ENCODE measurements at regions not wholly inside any gene's neighbourhood (a gene's known extent, or its start where the extent isn't known, plus 50 kb on each side); places are given as distances from the start of the nearest gene placed in this dataset.

- H3K4me3 ChIP-seq (ENCODE audit: low read length): no peak overlapping the region
- H3K27ac ChIP-seq (ENCODE audit: low read depth in 1 of 2, low read length in 2 of 2): no peak overlapping the region
- no peaks in the 10 kb centered on the region for H3K4me1 ChIP-seq (ENCODE audit: insufficient read depth, low read length)
- ATAC-seq (ENCODE audit: poor library complexity) (no peak), DNase-seq (no peak)
- no peaks in the 10 kb centered on the region for H3K36me3 ChIP-seq (ENCODE audit: insufficient read depth, low read length)
- no peak for TF ChIP-seq CTCF (IDR thresholded peaks at IDR 0.05)
- no peaks in the 10 kb centered on the region for H3K27me3 Mint-ChIP-seq
- H3K27ac Mint-ChIP-seq: no peak overlapping the region
- H3K27me3 ChIP-seq (ENCODE audit: control insufficient read depth in 1 of 2, insufficient read depth in 2 of 2, low read length in 2 of 2): no peaks in the 10 kb centered on the region
- H3K9me3 ChIP-seq (ENCODE audit: control insufficient read depth in 1 of 2, insufficient read depth in 1 of 2, low read length in 2 of 2): peaks cover 0 to 4% of the 10 kb centered on the region in 2 experiments
- H3K9me3 Mint-ChIP-seq: no peaks in the 10 kb centered on the region
- no peaks in the 10 kb centered on the region for H3K4me1 Mint-ChIP-seq (ENCODE audit: low read depth)
- CTCF ChIA-PET: no interaction called here
- POLR2A ChIA-PET: no interaction called here
- H3K4me3 Mint-ChIP-seq: no peak overlapping the region
- no peaks in the 10 kb centered on the region for H3K36me3 Mint-ChIP-seq (ENCODE audit: low read depth)
- intact Hi-C loops (cut with DNase I, micrococcal nuclease): no loop called here
Measured at GRCh38 chr19:30102239-30102638, 160.2 kb downstream of the URI1 start.

- ATAC-seq (ENCODE audit: poor library complexity) (no peak), DNase-seq (no peak)
- no peaks in the 10 kb centered on the region for H3K9me3 Mint-ChIP-seq
- peaks cover 3% of the 10 kb centered on the region for H3K27me3 Mint-ChIP-seq
- ChIA-PET POLR2A (no interaction called here), CTCF (no interaction called here)
- no peak overlapping the region for H3K27ac Mint-ChIP-seq
- peaks cover 0 to 2% of the 10 kb centered on the region in 2 experiments for H3K27me3 ChIP-seq (ENCODE audit: control insufficient read depth in 1 of 2, insufficient read depth in 2 of 2, low read length in 2 of 2)
- H3K9me3 ChIP-seq (ENCODE audit: control insufficient read depth in 1 of 2, insufficient read depth in 1 of 2, low read length in 2 of 2): peaks cover 0 to 4% of the 10 kb centered on the region in 2 experiments
- TF ChIP-seq CTCF (IDR thresholded peaks at IDR 0.05): no peak
- H3K4me1 Mint-ChIP-seq (ENCODE audit: low read depth): no peaks in the 10 kb centered on the region
- H3K36me3 ChIP-seq (ENCODE audit: insufficient read depth, low read length): no peaks in the 10 kb centered on the region
- no peak overlapping the region for H3K4me3 Mint-ChIP-seq
- no peak overlapping the region for H3K4me3 ChIP-seq (ENCODE audit: low read length)
- H3K27ac ChIP-seq (ENCODE audit: low read depth in 1 of 2, low read length in 2 of 2): no peak overlapping the region
- intact Hi-C loops (cut with DNase I, micrococcal nuclease): no loop called here
- H3K36me3 Mint-ChIP-seq (ENCODE audit: low read depth): no peaks in the 10 kb centered on the region
- H3K4me1 ChIP-seq (ENCODE audit: insufficient read depth, low read length): no peaks in the 10 kb centered on the region
Measured at GRCh38 chr19:30102666-30103065, 160.6 kb downstream of the URI1 start.

- Mint-ChIP-seq H3K4me1 (ENCODE audit: low read depth) (no peaks in the 10 kb centered on the region), H3K27ac (no peak overlapping the region), H3K36me3 (ENCODE audit: low read depth) (no peaks in the 10 kb centered on the region), H3K9me3 (no peaks in the 10 kb centered on the region), H3K4me3 (no peak overlapping the region), H3K27me3 (peaks cover 4% of the 10 kb centered on the region)
- Histone ChIP-seq H3K27ac (ENCODE audit: low read depth in 1 of 2, low read length in 2 of 2) (no peak overlapping the region), H3K4me1 (ENCODE audit: insufficient read depth, low read length) (no peaks in the 10 kb centered on the region), H3K9me3 (ENCODE audit: control insufficient read depth in 1 of 2, insufficient read depth in 1 of 2, low read length in 2 of 2) (peaks cover 0 to 4% of the 10 kb centered on the region in 2 experiments), H3K36me3 (ENCODE audit: insufficient read depth, low read length) (no peaks in the 10 kb centered on the region), H3K4me3 (ENCODE audit: low read length) (no peak overlapping the region), H3K27me3 (ENCODE audit: control insufficient read depth in 1 of 2, insufficient read depth in 2 of 2, low read length in 2 of 2) (peaks cover 0 to 2% of the 10 kb centered on the region in 2 experiments)
- no peak for TF ChIP-seq CTCF (IDR thresholded peaks at IDR 0.05)
- DNase-seq: no peak
- ATAC-seq (ENCODE audit: poor library complexity): no peak
- intact Hi-C loops (cut with DNase I, micrococcal nuclease): no loop called here
- ChIA-PET CTCF (no interaction called here), POLR2A (no interaction called here)
Measured at GRCh38 chr19:30103981-30104380, 161.9 kb downstream of the URI1 start.

All from CD4-positive, alpha-beta T cell (primary cell).